GM19397 (cell line): ENCODE measurements at regions not wholly inside any gene's neighbourhood (a gene's known extent, or its start where the extent isn't known, plus 50 kb on each side); places are given as distances from the start of the nearest gene placed in this dataset.
"Not testable (repeated sequence)": the region's sequence is repeated elsewhere in the genome, so short reads cannot be mapped to it uniquely, and the experiment has no call there.

Source experiments
- ATAC-seq: cut with Tn5 transposase; IDR thresholded peaks from one replicate; pipeline ENCODE4 v1.9.1; 2021; ENCODE audit warnings: mild to moderate bottlenecking, moderate library complexity; ENCODE audit not compliant: unreplicated experiment

GRCh38 chr12:107607464-107608392 lies 77.9 kb upstream of the PWP1 start:
- ATAC-seq = no peak

- ATAC-seq = not testable (repeated sequence)
Measured at GRCh38 chr12:107608779-107609178, 76.8 kb upstream of the PWP1 start.

GRCh38 chr12:107610021-107610859 lies 75.4 kb upstream of the PWP1 start:
- ATAC-seq = no peak

GRCh38 chr12:107612508-107612907 lies 73.1 kb upstream of the PWP1 start:
- no peak for ATAC-seq

GRCh38 chr12:107616941-107617340 lies 68.7 kb upstream of the PWP1 start:
- ATAC-seq = no peak

- no peak for ATAC-seq
Measured at GRCh38 chr12:107618106-107618505, 67.5 kb upstream of the PWP1 start.

GRCh38 chr12:107619831-107620230 lies 65.8 kb upstream of the PWP1 start:
- no peak for ATAC-seq

GRCh38 chr12:107622001-107622400 lies 63.6 kb upstream of the PWP1 start:
- ATAC-seq = no peak

- no peak for ATAC-seq
Measured at GRCh38 chr12:107624493-107624892, 61.1 kb upstream of the PWP1 start.

GRCh38 chr12:107631715-107632114 lies 53.9 kb upstream of the PWP1 start:
- ATAC-seq = no peak

GRCh38 chr12:107632246-107632645 lies 53.4 kb upstream of the PWP1 start:
- no peak for ATAC-seq

GRCh38 chr12:107634530-107634929 lies 51.1 kb upstream of the PWP1 start:
- ATAC-seq = no peak

GRCh38 chr12:107635139-107635538 lies 50.5 kb upstream of the PWP1 start:
- ATAC-seq = no peak
